ENCODE measurements at regions not wholly inside any gene's neighbourhood (a gene's known extent, or its start where the extent isn't known, plus 50 kb on each side); places are given as distances from the start of the nearest gene placed in this dataset.

GRCh38 chr9:90010793-90011192 lies 406.0 kb downstream of the GADD45G start:
- intact Hi-C loops (cut with micrococcal nuclease; ENCODE audit: unreplicated experiment), result no loop called here
- CTCF ChIA-PET, result no interaction called here
- H3K27me3 ChIP-seq (replicated peaks; ENCODE audit: insufficient read depth, low read depth, low read length, poor library complexity), result no peaks in the 10 kb centered on the region
- no peak for DNase-seq (ENCODE audit: low spot score)
- no peaks in the 10 kb centered on the region for H3K36me3 ChIP-seq (ENCODE audit: insufficient read depth, low read length, poor library complexity, severe bottlenecking)
- H3K4me3 ChIP-seq (ENCODE audit: low read depth, low read length, poor library complexity, severe bottlenecking), result no peak overlapping the region
- H3K9me3 ChIP-seq (ENCODE audit: low read depth, low read length, poor library complexity, severe bottlenecking), result no peaks in the 10 kb centered on the region
- POLR2A ChIA-PET (ENCODE audit: low non-redundant PET), result no interaction called here
- H3K4me1 ChIP-seq (ENCODE audit: insufficient read depth, low read length, poor library complexity, severe bottlenecking), result no peaks in the 10 kb centered on the region
- TF ChIP-seq, protein P1, sequence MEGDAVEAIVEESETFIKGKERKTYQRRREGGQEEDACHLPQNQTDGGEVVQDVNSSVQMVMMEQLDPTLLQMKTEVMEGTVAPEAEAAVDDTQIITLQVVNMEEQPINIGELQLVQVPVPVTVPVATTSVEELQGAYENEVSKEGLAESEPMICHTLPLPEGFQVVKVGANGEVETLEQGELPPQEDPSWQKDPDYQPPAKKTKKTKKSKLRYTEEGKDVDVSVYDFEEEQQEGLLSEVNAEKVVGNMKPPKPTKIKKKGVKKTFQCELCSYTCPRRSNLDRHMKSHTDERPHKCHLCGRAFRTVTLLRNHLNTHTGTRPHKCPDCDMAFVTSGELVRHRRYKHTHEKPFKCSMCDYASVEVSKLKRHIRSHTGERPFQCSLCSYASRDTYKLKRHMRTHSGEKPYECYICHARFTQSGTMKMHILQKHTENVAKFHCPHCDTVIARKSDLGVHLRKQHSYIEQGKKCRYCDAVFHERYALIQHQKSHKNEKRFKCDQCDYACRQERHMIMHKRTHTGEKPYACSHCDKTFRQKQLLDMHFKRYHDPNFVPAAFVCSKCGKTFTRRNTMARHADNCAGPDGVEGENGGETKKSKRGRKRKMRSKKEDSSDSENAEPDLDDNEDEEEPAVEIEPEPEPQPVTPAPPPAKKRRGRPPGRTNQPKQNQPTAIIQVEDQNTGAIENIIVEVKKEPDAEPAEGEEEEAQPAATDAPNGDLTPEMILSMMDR (conservative IDR thresholded peaks at IDR 0.05; ENCODE audit: low read depth, low read length), result no peak
- no peak for TF ChIP-seq EZH2 (IDR thresholded peaks at IDR 0.05; ENCODE audit: borderline replicate concordance, low read depth, low read length, poor library complexity, severe bottlenecking)
- BruUV-seq (replicated peaks), result no TSS peak
- no peak overlapping the region for H3K27ac ChIP-seq (ENCODE audit: low read depth, low read length, poor library complexity, severe bottlenecking)

GRCh38 chr9:90012949-90013348 lies 408.1 kb downstream of the GADD45G start:
- TF ChIP-seq EZH2 (IDR thresholded peaks at IDR 0.05; ENCODE audit: borderline replicate concordance, low read depth, low read length, poor library complexity, severe bottlenecking), result no peak
- TF ChIP-seq, protein P1 (conservative IDR thresholded peaks at IDR 0.05; ENCODE audit: low read depth, low read length), result no peak
- POLR2A ChIA-PET (ENCODE audit: low non-redundant PET), result no interaction called here
- CTCF ChIA-PET, result no interaction called here
- Histone ChIP-seq H3K36me3 (ENCODE audit: insufficient read depth, low read length, poor library complexity, severe bottlenecking) (no peaks in the 10 kb centered on the region), H3K27ac (ENCODE audit: low read depth, low read length, poor library complexity, severe bottlenecking) (no peak overlapping the region), H3K9me3 (ENCODE audit: low read depth, low read length, poor library complexity, severe bottlenecking) (no peaks in the 10 kb centered on the region), H3K27me3 (replicated peaks; ENCODE audit: insufficient read depth, low read depth, low read length, poor library complexity) (no peaks in the 10 kb centered on the region), H3K4me1 (ENCODE audit: insufficient read depth, low read length, poor library complexity, severe bottlenecking) (no peaks in the 10 kb centered on the region), H3K4me3 (ENCODE audit: low read depth, low read length, poor library complexity, severe bottlenecking) (no peak overlapping the region)
- no TSS peak for BruUV-seq (replicated peaks)
- no peak for DNase-seq (ENCODE audit: low spot score)
- intact Hi-C loops (cut with micrococcal nuclease; ENCODE audit: unreplicated experiment), result no loop called here

- DNase-seq (ENCODE audit: low spot score), result no peak
- Histone ChIP-seq H3K27me3 (replicated peaks; ENCODE audit: insufficient read depth, low read depth, low read length, poor library complexity) (no peaks in the 10 kb centered on the region), H3K9me3 (ENCODE audit: low read depth, low read length, poor library complexity, severe bottlenecking) (no peaks in the 10 kb centered on the region), H3K36me3 (ENCODE audit: insufficient read depth, low read length, poor library complexity, severe bottlenecking) (no peaks in the 10 kb centered on the region), H3K4me1 (ENCODE audit: insufficient read depth, low read length, poor library complexity, severe bottlenecking) (no peaks in the 10 kb centered on the region), H3K27ac (ENCODE audit: low read depth, low read length, poor library complexity, severe bottlenecking) (no peak overlapping the region), H3K4me3 (ENCODE audit: low read depth, low read length, poor library complexity, severe bottlenecking) (no peak overlapping the region)
- no TSS peak for BruUV-seq (replicated peaks)
- ChIA-PET POLR2A (ENCODE audit: low non-redundant PET) (no interaction called here), CTCF (no interaction called here)
- intact Hi-C loops (cut with micrococcal nuclease; ENCODE audit: unreplicated experiment), result no loop called here
- no peak for TF ChIP-seq EZH2 (IDR thresholded peaks at IDR 0.05; ENCODE audit: borderline replicate concordance, low read depth, low read length, poor library complexity, severe bottlenecking)
- TF ChIP-seq, protein P1 (conservative IDR thresholded peaks at IDR 0.05; ENCODE audit: low read depth, low read length), result no peak
Observed at GRCh38 chr9:90013778-90014177, 409.0 kb downstream of the GADD45G start.
